HepG2 (cell line): ENCODE measurements at regions not wholly inside any gene's neighbourhood (a gene's known extent, or its start where the extent isn't known, plus 50 kb on each side); places are given as distances from the start of the nearest gene placed in this dataset.

Source experiments
- ARID3A ChIP-seq: IDR thresholded peaks from 2 replicates; pipeline ENCODE4 v1.6.1; 2012; ENCODE audit warnings: low read depth, low read length, improper control_type of control experiment
- CTCF ChIP-seq: sonication (generic); formaldehyde crosslinking; IDR thresholded peaks from 2 replicates; pipeline ENCODE4 v1.5.0; 2020; ENCODE audit warnings: mild to moderate bottlenecking, missing genetic modification reagents, moderate library complexity
- HNRNPH1 ChIP-seq: fragments of 200-400 bp; formaldehyde crosslinking; optimal IDR thresholded peaks from 2 replicates; pipeline ENCODE3; 2017; ENCODE audit warnings: mild to moderate bottlenecking, low read depth, low read length
- NR0B2 ChIP-seq: sonication (generic); formaldehyde crosslinking; IDR thresholded peaks from 2 replicates; pipeline ENCODE4 v1.4.0; 2020; ENCODE audit warnings: mild to moderate bottlenecking, missing genetic modification reagents
- POLR2A ChIP-seq, 2 experiments: IDR thresholded peaks; 2 replicates each; pipeline ENCODE4 v1.6.1; 2011; ENCODE audit warnings: low read depth in 2 of 2, low read length in 2 of 2, mild to moderate bottlenecking in 1 of 2, moderate library complexity in 1 of 2; ENCODE audit not compliant: insufficient read depth in 1 of 2
- RXRB ChIP-seq: IDR thresholded peaks from 2 replicates; pipeline ENCODE4 v1.6.1; 2016; ENCODE audit warnings: borderline replicate concordance, missing genetic modification reagents, missing compliant biosample characterization
- ZFP82 ChIP-seq: sonication (generic); formaldehyde crosslinking; IDR thresholded peaks from 2 replicates; pipeline ENCODE4 v1.5.1; 2020; ENCODE audit warnings: mild to moderate bottlenecking, missing genetic modification reagents, borderline replicate concordance
- ZFYVE20 ChIP-seq: sonication (generic); formaldehyde crosslinking; IDR thresholded peaks from 2 replicates; pipeline ENCODE4 v1.8.0; 2023; ENCODE audit warnings: low read depth, mild to moderate bottlenecking, moderate library complexity, missing genetic modification reagents, borderline replicate concordance
- ZNF589 ChIP-seq: sonication (generic); formaldehyde crosslinking; conservative IDR thresholded peaks from 2 replicates; pipeline ENCODE4 v1.8.0; 2022; ENCODE audit warnings: mild to moderate bottlenecking, moderate library complexity, missing genetic modification reagents
- ZNF761 ChIP-seq: sonication (generic); formaldehyde crosslinking; conservative IDR thresholded peaks from 2 replicates; pipeline ENCODE4 v1.4.0; 2020; ENCODE audit warnings: mild to moderate bottlenecking, missing genetic modification reagents

GRCh38 chr2:208880171-208880570, 473.6 kb downstream of the PTH2R start:
- TF ChIP-seq ZNF761, result no peak
- TF ChIP-seq POLR2A (IDR thresholded peaks at IDR 0.05; ENCODE audit: insufficient read depth in 1 of 2, low read depth in 2 of 2, low read length in 2 of 2), result no peak
- no peak for TF ChIP-seq CTCF (CRISPR knock-in tag)
- no peak for TF ChIP-seq ARID3A
- no peak for TF ChIP-seq ZFYVE20 (CRISPR knock-in tag)
- TF ChIP-seq NR0B2 (CRISPR knock-in tag), result no peak
- no peak for TF ChIP-seq ZFP82 (CRISPR knock-in tag)
- TF ChIP-seq ZNF589 (CRISPR knock-in tag), result no peak
- no peak for TF ChIP-seq HNRNPH1
- TF ChIP-seq RXRB (CRISPR knock-in tag), result no peak
